HepG2 (cell line): ENCODE measurements at regions not wholly inside any gene's neighbourhood (a gene's known extent, or its start where the extent isn't known, plus 50 kb on each side); places are given as distances from the start of the nearest gene placed in this dataset.

ENCODE experiments used
- ATAC-seq: fragments of 200-7000 bp; cut with Tn5 transposase; 3 replicates; pipeline ENCODE4 v1.9.1; 2020; ENCODE audit warnings: mild to moderate bottlenecking, moderate library complexity
- BruUV-seq: library from RNA; stranded (reverse); fragments of 400-500 nt; replicated peaks from 2 replicates; lab custom pipeline; 2021; lab: Mats Ljungman, UMichigan
- CTCF ChIA-PET: fragments of 300-600 bp; formaldehyde crosslinking; extraction: SDS; loops from one replicate; lab custom pipeline; 2021; ENCODE audit warnings: low total read pairs, inconsistent platforms, low intra/inter-chr PET ratio; lab: Yijun Ruan, JAX
- POLR2A ChIA-PET: fragments of 350-600 bp; sonication (Branson Sonifier 250); formaldehyde crosslinking; loops from one replicate; lab custom pipeline; 2020; ENCODE audit warnings: antibody characterized with exemption, inconsistent platforms; lab: Yijun Ruan, JAX
- DNase-seq: peaks from one replicate; pipeline ENCODE4 v3.0.0-alpha.2; 2015; ENCODE audit warnings: low spot score
- FAIRE-seq: peaks from 3 replicates; lab custom pipeline; 2011; peaks lifted over from hg19 to GRCh38; lab: Jason Lieb, UNC
- H2AFZ ChIP-seq: one replicate; pipeline ENCODE4 v1.6.1; 2011; ENCODE audit warnings: low read length, inconsistent platforms
- H3K27ac ChIP-seq: fragments of 300-600 bp; 3 replicates; pipeline ENCODE4 v1.8.0; 2011; ENCODE audit warnings: mixed run types, mild to moderate bottlenecking, mixed read lengths, low read length, inconsistent platforms; ENCODE audit not compliant: insufficient read depth; ENCODE audit errors: extremely low read length
- H3K27me3 ChIP-seq, 2 experiments: fragments of 200-600 bp in 1 of 2; 2 replicates in 1 of 2; 3 replicates in 1 of 2; pipeline versions ENCODE4 v1.6.0 to v1.8.0; 2011; ENCODE audit warnings: low read length in 2 of 2, mild to moderate bottlenecking in 2 of 2, moderate library complexity in 2 of 2, inconsistent platforms in 1 of 2; ENCODE audit not compliant: insufficient read depth in 2 of 2, control insufficient read depth in 1 of 2
- H3K36me3 ChIP-seq, 2 experiments: fragments of 200-600 bp in 1 of 2; replicated peaks in 1 of 2; 2 replicates in 1 of 2; 3 replicates in 1 of 2; pipeline versions ENCODE4 v1.5.1 to v1.8.0; 2011; ENCODE audit warnings: low read length in 2 of 2, inconsistent platforms in 1 of 2; ENCODE audit not compliant: insufficient read depth in 2 of 2, control insufficient read depth in 1 of 2
- H3K4me1 ChIP-seq: 2 replicates; pipeline ENCODE4 v1.5.1; 2012; ENCODE audit warnings: low read length, inconsistent platforms; ENCODE audit not compliant: insufficient read depth
- H3K4me2 ChIP-seq: 2 replicates; pipeline ENCODE4 v1.6.0; 2011; ENCODE audit warnings: low read depth, low read length, inconsistent platforms
- H3K4me3 ChIP-seq, 3 experiments: fragments of 200-600 bp in 1 of 3; sonication (generic), shearing (Covaris generic) in 1 of 3; replicated peaks in 1 of 3; 2 replicates each; pipeline ENCODE4 v1.5.1; 2011 to 2016; ENCODE audit warnings: low read length in 3 of 3, inconsistent platforms in 2 of 3, low read depth in 2 of 3, mild to moderate bottlenecking in 2 of 3, control low read depth in 1 of 3, mixed read lengths in 1 of 3; ENCODE audit not compliant: insufficient read depth in 1 of 3
- H3K79me2 ChIP-seq: one replicate; pipeline ENCODE4 v1.6.1; 2011; ENCODE audit warnings: low read length, inconsistent platforms; ENCODE audit not compliant: insufficient read depth
- H3K9ac ChIP-seq: 2 replicates; pipeline ENCODE4 v1.6.0; 2011; ENCODE audit warnings: mild to moderate bottlenecking, low read depth, low read length, inconsistent platforms; ENCODE audit not compliant: insufficient read depth
- H3K9me3 ChIP-seq: 2 replicates; pipeline ENCODE4 v1.5.1; 2012; ENCODE audit warnings: mild to moderate bottlenecking, low read length
- H4K20me1 ChIP-seq: 2 replicates; pipeline ENCODE4 v1.6.0; 2011; ENCODE audit warnings: inconsistent platforms, mild to moderate bottlenecking, low read length, moderate library complexity; ENCODE audit not compliant: insufficient read depth
- IRX3 ChIP-seq: sonication (generic); formaldehyde crosslinking; IDR thresholded peaks from 2 replicates; pipeline ENCODE4 v1.8.1; 2023; ENCODE audit warnings: mild to moderate bottlenecking, low read depth, missing genetic modification reagents, borderline replicate concordance
- ISL2 ChIP-seq: sonication (generic); formaldehyde crosslinking; IDR thresholded peaks from 2 replicates; pipeline ENCODE4 v1.5.0; 2020; ENCODE audit warnings: missing genetic modification reagents
- JARID2 ChIP-seq: sonication (generic); formaldehyde crosslinking; IDR thresholded peaks from 2 replicates; pipeline ENCODE4 v1.8.1; 2023; ENCODE audit warnings: missing genetic modification reagents, inconsistent platforms; ENCODE audit not compliant: insufficient replicate concordance
- JUNB ChIP-seq: sonication (generic); formaldehyde crosslinking; IDR thresholded peaks from 2 replicates; pipeline ENCODE4 v1.8.0; 2022; ENCODE audit warnings: missing genetic modification reagents, mild to moderate bottlenecking, borderline replicate concordance
- KDM5A ChIP-seq: fragments of 200-600 bp; sonication (generic); IDR thresholded peaks from 2 replicates; pipeline ENCODE4 v1.7.0; 2018; ENCODE audit warnings: antibody characterized with exemption, mild to moderate bottlenecking, low read length, borderline replicate concordance
- KMT2B ChIP-seq: IDR thresholded peaks from 2 replicates; pipeline ENCODE4 v1.6.1; 2016; ENCODE audit warnings: missing genetic modification reagents, missing compliant biosample characterization
- RARG ChIP-seq: sonication (generic); formaldehyde crosslinking; IDR thresholded peaks from 2 replicates; pipeline ENCODE4 v1.4.0; 2020; ENCODE audit warnings: low read depth, mild to moderate bottlenecking, missing genetic modification reagents
- SETDB1 ChIP-seq: sonication (generic); formaldehyde crosslinking; IDR thresholded peaks from 2 replicates; pipeline ENCODE4 v1.5.1; 2020; ENCODE audit warnings: missing genetic modification reagents, mild to moderate bottlenecking, borderline replicate concordance
- TCF12 ChIP-seq, 2 experiments: fragments of 450-650 bp in 1 of 2; sonication (generic) in 1 of 2; formaldehyde crosslinking in 1 of 2; IDR thresholded peaks; 2 replicates each; pipeline versions ENCODE4 v1.6.1 to v1.8.0; 2017 to 2022; ENCODE audit warnings: antibody characterized with exemption in 1 of 2, mild to moderate bottlenecking in 1 of 2, missing genetic modification reagents in 1 of 2, moderate library complexity in 1 of 2
- THAP7 ChIP-seq: sonication (generic); formaldehyde crosslinking; IDR thresholded peaks from 2 replicates; pipeline ENCODE4 v1.8.1; 2023; ENCODE audit warnings: mild to moderate bottlenecking, missing genetic modification reagents
- YEATS4 ChIP-seq: sonication (generic); formaldehyde crosslinking; IDR thresholded peaks from 2 replicates; pipeline ENCODE4 v1.4.0; 2020; ENCODE audit warnings: missing genetic modification reagents, borderline replicate concordance
- ZFP36 ChIP-seq: fragments of 150-350 bp; IDR thresholded peaks from 2 replicates; pipeline ENCODE4 v1.6.1; 2018; ENCODE audit warnings: borderline replicate concordance, low read length, low read depth; ENCODE audit not compliant: partially characterized antibody
- ZFP62 ChIP-seq: sonication (generic); formaldehyde crosslinking; IDR thresholded peaks from 2 replicates; pipeline ENCODE4 v1.4.0; 2020; ENCODE audit warnings: missing genetic modification reagents
- ZFP82 ChIP-seq: sonication (generic); formaldehyde crosslinking; IDR thresholded peaks from 2 replicates; pipeline ENCODE4 v1.5.1; 2020; ENCODE audit warnings: mild to moderate bottlenecking, missing genetic modification reagents, borderline replicate concordance
- ZNF17 ChIP-seq: sonication (generic); formaldehyde crosslinking; IDR thresholded peaks from 2 replicates; pipeline ENCODE4 v1.5.0; 2020; ENCODE audit warnings: mild to moderate bottlenecking, missing genetic modification reagents
- ZNF484 ChIP-seq: sonication (generic); formaldehyde crosslinking; IDR thresholded peaks from 2 replicates; pipeline ENCODE4 v1.5.1; 2020; ENCODE audit warnings: mild to moderate bottlenecking, low read depth, missing genetic modification reagents, borderline replicate concordance
- ZNF670 ChIP-seq: sonication (generic); formaldehyde crosslinking; IDR thresholded peaks from 2 replicates; pipeline ENCODE4 v1.8.0; 2022; ENCODE audit warnings: mild to moderate bottlenecking, missing genetic modification reagents, borderline replicate concordance
- ZNF761 ChIP-seq: sonication (generic); formaldehyde crosslinking; conservative IDR thresholded peaks from 2 replicates; pipeline ENCODE4 v1.4.0; 2020; ENCODE audit warnings: mild to moderate bottlenecking, missing genetic modification reagents
- ZNF766 ChIP-seq: sonication (generic); formaldehyde crosslinking; IDR thresholded peaks from 2 replicates; pipeline ENCODE4 v1.5.0; 2020; ENCODE audit warnings: missing genetic modification reagents, borderline replicate concordance
- ZSCAN31 ChIP-seq: sonication (generic); formaldehyde crosslinking; IDR thresholded peaks from 2 replicates; pipeline ENCODE4 v1.5.0; 2020; ENCODE audit warnings: low read depth, mild to moderate bottlenecking, missing genetic modification reagents
- WGBS: methylation state at CpG from one replicate; pipeline ENCODE4 v1.1.6; 2017; ENCODE audit warnings: low lambda C conversion rate; 5-methylcytosine and 5-hydroxymethylcytosine counted together
- in situ Hi-C: cut with HindIII; loops from 2 replicates; pipeline ENCODE4 v1.10.0; 2017; ENCODE audit warnings: low pct_unique_long_range_greater_than_20kb; ENCODE audit not compliant: extremely low pct_ligation_motif_present
- intact Hi-C: fragments of 100-400 bp; cut with micrococcal nuclease; formaldehyde crosslinking; loops from one replicate; pipeline ENCODE4 v1.10.0; 2022; ENCODE audit not compliant: unreplicated experiment

- TF ChIP-seq THAP7 (CRISPR knock-in tag): no peak
- no peak for TF ChIP-seq ZFP36
- TF ChIP-seq ZNF766 (CRISPR knock-in tag): no peak
- TF ChIP-seq ZSCAN31: no peak
- TF ChIP-seq ZFP82 (CRISPR knock-in tag): no peak
- TF ChIP-seq ZNF17 (CRISPR knock-in tag): no peak
- TF ChIP-seq SETDB1: no peak
Observed at GRCh38 chr1:47678464-47678980, 240.7 kb downstream of the FOXD2 start (continued).

DNA sequence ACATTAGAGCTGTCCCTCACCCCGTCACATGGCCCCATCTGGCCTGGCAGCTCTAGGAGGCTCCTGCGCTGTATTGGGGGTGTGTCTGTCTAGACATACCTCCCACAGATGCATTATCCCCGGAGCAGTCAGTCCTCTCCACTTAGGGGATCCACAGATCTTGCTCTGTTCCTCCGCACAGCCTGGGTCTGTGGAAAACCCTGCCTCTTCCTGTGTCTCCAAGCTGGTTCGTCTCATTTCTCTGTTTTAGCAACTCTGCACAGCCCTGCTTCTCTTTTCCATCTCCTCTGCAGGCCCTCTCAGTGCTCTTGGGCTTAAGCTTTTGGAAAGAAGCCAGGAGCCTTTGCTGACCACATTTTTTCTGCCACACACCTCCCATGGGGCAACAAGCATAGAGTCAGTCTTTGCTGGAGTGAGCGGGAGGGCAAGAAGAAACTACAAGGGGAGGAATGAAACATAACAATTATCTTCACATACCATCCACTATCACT is 241.5 kb downstream of the FOXD2 start:
- ChIA-PET CTCF (no interaction called here), POLR2A (no interaction called here)
- Histone ChIP-seq H3K27ac (no peak overlapping the region), H3K4me1 (no peaks in the 10 kb centered on the region), H2AFZ (no peak overlapping the region), H3K27me3 (peaks cover 3 to 37% of the 10 kb centered on the region in 2 experiments; a peak in 3 of 5 replicates), H3K4me2 (no peak overlapping the region), H3K79me2 (no peaks in the 10 kb centered on the region), H3K4me3 (no peak overlapping the region), H3K9me3 (no peaks in the 10 kb centered on the region), H3K36me3 (no peaks in the 10 kb centered on the region), H3K9ac (no peak overlapping the region), H4K20me1 (no peaks in the 10 kb centered on the region)
- 48% methylated on average over 6 of the region's 6 CpGs for WGBS
- FAIRE-seq (no peak), DNase-seq (no peak), ATAC-seq (no peak)
- no TSS peak for BruUV-seq
- in situ Hi-C loops: no loop called here
- no peak for TF ChIP-seq YEATS4 (CRISPR knock-in tag)
- no peak for TF ChIP-seq ZNF484 (CRISPR knock-in tag)
- no peak for TF ChIP-seq TCF12 (IDR thresholded peaks at IDR 0.05)
- no peak for TF ChIP-seq TCF12 (CRISPR knock-in tag; IDR thresholded peaks at IDR 0.05)
- TF ChIP-seq JUNB (CRISPR knock-in tag): no peak
- no peak for TF ChIP-seq ZFP62 (CRISPR knock-in tag)
- TF ChIP-seq ZFP82 (CRISPR knock-in tag): no peak
- TF ChIP-seq KDM5A: no peak
- TF ChIP-seq JARID2 (CRISPR knock-in tag): no peak
- TF ChIP-seq IRX3 (CRISPR knock-in tag): no peak
- no peak for TF ChIP-seq KMT2B (CRISPR knock-in tag)
- TF ChIP-seq RARG (CRISPR knock-in tag): no peak
- TF ChIP-seq ZNF670 (CRISPR knock-in tag): no peak
- no peak for TF ChIP-seq ISL2
- TF ChIP-seq ZNF761 (CRISPR knock-in tag): no peak
- intact Hi-C loops: no loop called here
